ENCODE measurements at regions not wholly inside any gene's neighbourhood (a gene's known extent, or its start where the extent isn't known, plus 50 kb on each side); places are given as distances from the start of the nearest gene placed in this dataset.

- TF ChIP-seq TARDBP (IDR thresholded peaks at IDR 0.05) (no peak), ARNT (IDR thresholded peaks at IDR 0.05) (no peak), ZNF384 (IDR thresholded peaks at IDR 0.05) (no peak), SP1 (IDR thresholded peaks at IDR 0.05) (no peak), FOXA1 (IDR thresholded peaks at IDR 0.05) (no peak), L3MBTL2 (conservative IDR thresholded peaks at IDR 0.05) (no peak), NFRKB (IDR thresholded peaks at IDR 0.05) (no peak), PKNOX1 (IDR thresholded peaks at IDR 0.05) (no peak), FOXK2 (IDR thresholded peaks at IDR 0.05) (no peak), HDGF (IDR thresholded peaks at IDR 0.05; ENCODE audit: borderline replicate concordance) (no peak), BHLHE40 (IDR thresholded peaks at IDR 0.05; ENCODE audit: borderline replicate concordance) (no peak)
Measured at GRCh38 chr1:219359126-219359525, 185.4 kb downstream of the LYPLAL1 start.

All from HEK293T (cell line).